B cell (primary cell): ENCODE measurements at regions not wholly inside any gene's neighbourhood (a gene's known extent, or its start where the extent isn't known, plus 50 kb on each side); places are given as distances from the start of the nearest gene placed in this dataset.

Source experiments
- ATAC-seq: fragments of 200-7000 bp; cut with Tn5 transposase; one replicate; pipeline ENCODE4 v1.10.0; 2021; ENCODE audit warnings: low read depth, mild to moderate bottlenecking, moderate number of reproducible peaks, moderate library complexity
- CTCF ChIA-PET: fragments of 350-600 bp; sonication (Branson Sonifier 250); formaldehyde crosslinking; loops from one replicate; lab custom pipeline; 2021; ENCODE audit warnings: antibody characterized with exemption, inconsistent platforms; lab: Charles Lee
- POLR2A ChIA-PET: fragments of 350-600 bp; sonication (Branson Sonifier 250); formaldehyde crosslinking; loops from one replicate; lab custom pipeline; 2021; ENCODE audit warnings: antibody characterized with exemption; lab: Charles Lee
- DNase-seq: peaks from one replicate; pipeline ENCODE4 v3.0.0; 2013
- H2AFZ ChIP-seq: 2 replicates; pipeline ENCODE4 v1.6.1; 2012; ENCODE audit warnings: mild to moderate bottlenecking, low read depth, low read length; ENCODE audit not compliant: insufficient read depth, poor library complexity, severe bottlenecking
- H3K27ac ChIP-seq, 2 donors: 1 replicate in 1 of 2; 2 replicates in 1 of 2; pipeline ENCODE4 v1.5.1; 2012 to 2013; ENCODE audit warnings: low read length in 2 of 2, mild to moderate bottlenecking in 2 of 2, moderate library complexity in 1 of 2
- H3K27me3 ChIP-seq, 4 experiments: fragments of 200-600 bp in 1 of 4; sonication (generic) in 1 of 4; replicated peaks in 1 of 4; 1 replicate in 2 of 4; 2 replicates in 2 of 4; pipeline versions ENCODE4 v1.6.1 to v1.7.0; 2013 to 2016; ENCODE audit warnings: low read length in 3 of 4, mild to moderate bottlenecking in 2 of 4, mixed read lengths in 1 of 4, moderate library complexity in 1 of 4; ENCODE audit not compliant: insufficient read depth in 4 of 4, control insufficient read depth in 3 of 4; ENCODE audit errors: control extremely low read depth in 1 of 4
- H3K36me3 ChIP-seq, 2 experiments: replicated peaks in 1 of 2; 1 replicate in 1 of 2; 2 replicates in 1 of 2; pipeline versions ENCODE4 v1.6.1 to v1.7.1; 2013; ENCODE audit warnings: low read length in 1 of 2; ENCODE audit not compliant: insufficient read depth in 2 of 2, control insufficient read depth in 1 of 2; ENCODE audit errors: control extremely low read depth in 1 of 2, extremely low read depth in 1 of 2
- H3K4me1 ChIP-seq, 2 donors: fragments of 200-600 bp in 1 of 2; sonication (generic) in 1 of 2; 1 replicate in 1 of 2; 2 replicates in 1 of 2; pipeline versions ENCODE4 v1.5.1 to v1.6.1; 2013 to 2017; ENCODE audit warnings: low read length in 2 of 2; ENCODE audit not compliant: control insufficient read depth in 2 of 2, insufficient read depth in 2 of 2
- H3K4me2 ChIP-seq: replicated peaks from 2 replicates; pipeline ENCODE3; 2012; ENCODE audit warnings: mild to moderate bottlenecking, low read depth, low read length; ENCODE audit not compliant: poor library complexity, severe bottlenecking
- H3K4me3 ChIP-seq, 5 experiments: fragments of 200-600 bp in 1 of 5; sonication (generic) in 1 of 5; 1 replicate in 3 of 5; 2 replicates in 2 of 5; pipeline versions ENCODE4 v1.5.1 to v1.7.0; 2011 to 2016; ENCODE audit warnings: low read length in 4 of 5, mild to moderate bottlenecking in 4 of 5, low read depth in 2 of 5, control low read depth in 1 of 5, moderate library complexity in 1 of 5; ENCODE audit not compliant: insufficient read depth in 1 of 5; ENCODE audit errors: control extremely low read depth in 1 of 5, extremely low read depth in 1 of 5
- H3K79me2 ChIP-seq: fragments of 200-600 bp; sonication (generic); one replicate; pipeline ENCODE4 v1.6.0; 2016; ENCODE audit warnings: low read length; ENCODE audit not compliant: control insufficient read depth, insufficient read depth
- H3K9ac ChIP-seq: fragments of 200-600 bp; sonication (generic); 2 replicates; pipeline ENCODE4 v1.6.1; 2017; ENCODE audit warnings: mild to moderate bottlenecking, low read length, moderate library complexity
- H3K9me3 ChIP-seq, 3 donors: one replicate each; pipeline versions ENCODE4 v1.6.1 to v1.7.1; 2013; ENCODE audit warnings: low read length in 2 of 3; ENCODE audit not compliant: control insufficient read depth in 2 of 3, insufficient read depth in 1 of 3; ENCODE audit errors: control extremely low read depth in 1 of 3
- H4K20me1 ChIP-seq: 2 replicates; pipeline ENCODE4 v1.6.0; 2012; ENCODE audit warnings: mild to moderate bottlenecking, low read length; ENCODE audit not compliant: insufficient read depth, control insufficient read depth, poor library complexity, severe bottlenecking
- H3K27ac Mint-ChIP-seq: one replicate; pipeline ENCODE4 v1.8.0; 2021; ENCODE audit warnings: mixed read lengths
- H3K27me3 Mint-ChIP-seq: one replicate; pipeline ENCODE4 v1.8.0; 2021; ENCODE audit warnings: mixed read lengths
- H3K4me1 Mint-ChIP-seq: one replicate; pipeline ENCODE4 v1.8.0; 2021; ENCODE audit warnings: mixed read lengths
- H3K4me3 Mint-ChIP-seq: one replicate; pipeline ENCODE4 v1.8.0; 2021; ENCODE audit warnings: mixed read lengths
- H3K9me3 Mint-ChIP-seq: one replicate; pipeline ENCODE4 v1.8.0; 2022; ENCODE audit warnings: mixed read lengths; ENCODE audit not compliant: insufficient read depth
- CTCF ChIP-seq: fragments of 200-600 bp; IDR thresholded peaks from one replicate; pipeline ENCODE4 v1.8.0; 2022; ENCODE audit warnings: antibody characterized with exemption, mild to moderate bottlenecking
- EZH2 ChIP-seq: IDR thresholded peaks from 2 replicates; pipeline ENCODE4 v1.6.1; 2012; ENCODE audit warnings: borderline replicate concordance, low read depth, mild to moderate bottlenecking, moderate library complexity, low read length; ENCODE audit not compliant: insufficient read depth, poor library complexity, severe bottlenecking
- WGBS: methylation state at CpG from one replicate; pipeline ENCODE4 v1.1.5; 2013; ENCODE audit warnings: missing lambda C conversion rate; ENCODE audit not compliant: insufficient coverage; 5-methylcytosine and 5-hydroxymethylcytosine counted together
- intact Hi-C: fragments of 100-400 bp; cut with micrococcal nuclease; formaldehyde crosslinking; loops from one replicate; pipeline ENCODE4 v1.10.0; 2022

- intact Hi-C loops, result no loop called here
- 71% methylated on average over 7 of the region's 7 CpGs for WGBS
- peaks cover 0 to 9% (median 0%) of the 10 kb centered on the region in 3 donors for H3K9me3 ChIP-seq
- H3K4me3 Mint-ChIP-seq, result no peak overlapping the region
- no peak overlapping the region for H2AFZ ChIP-seq
- H3K9me3 Mint-ChIP-seq, result no peaks in the 10 kb centered on the region
- H3K4me1 Mint-ChIP-seq, result no peaks in the 10 kb centered on the region
- H3K27me3 Mint-ChIP-seq, result peaks cover 50% of the 10 kb centered on the region
- H3K27ac Mint-ChIP-seq, result no peak overlapping the region
- no peaks in the 10 kb centered on the region for H4K20me1 ChIP-seq
- no peaks in the 10 kb centered on the region for H3K79me2 ChIP-seq
- no peak overlapping the region for H3K9ac ChIP-seq
- no peaks in the 10 kb centered on the region for H3K4me1 ChIP-seq
- TF ChIP-seq CTCF (no peak), EZH2 (no peak)
- H3K27me3 ChIP-seq, result peaks cover 0 to 12% (median under 1%) of the 10 kb centered on the region in 4 experiments
- H3K36me3 ChIP-seq, result no peaks in the 10 kb centered on the region
- DNase-seq (no peak), ATAC-seq (no peak)
- H3K27ac ChIP-seq, result no peak overlapping the region
- POLR2A ChIA-PET, result no interaction called here
- H3K4me2 ChIP-seq, result no peak overlapping the region
- CTCF ChIA-PET, result no interaction called here
- no peak overlapping the region for H3K4me3 ChIP-seq
Observed at GRCh38 chr22:32307617-32308016, 50.0 kb upstream of the RFPL3 start.
